Nephron (organoid): ENCODE measurements at regions not wholly inside any gene's neighbourhood (a gene's known extent, or its start where the extent isn't known, plus 50 kb on each side); places are given as distances from the start of the nearest gene placed in this dataset.

Experiments
- H3K27ac Mint-ChIP-seq, 3 experiments: 2 replicates each; pipeline ENCODE4 v1.8.0; 2020; ENCODE audit warnings: mixed read lengths in 3 of 3, mild to moderate bottlenecking in 2 of 3, moderate library complexity in 1 of 3
- H3K27me3 Mint-ChIP-seq: 2 replicates; pipeline ENCODE4 v1.8.0; 2021; ENCODE audit warnings: low read depth, mild to moderate bottlenecking, moderate library complexity, mixed read lengths
- H3K36me3 Mint-ChIP-seq: 2 replicates; pipeline ENCODE4 v1.8.0; 2020; ENCODE audit warnings: low read depth, mixed read lengths
- H3K4me1 Mint-ChIP-seq: 2 replicates; pipeline ENCODE4 v1.8.0; 2020; ENCODE audit warnings: mixed read lengths
- H3K4me3 Mint-ChIP-seq, 3 experiments: 2 replicates each; pipeline ENCODE4 v1.8.0; 2020; ENCODE audit warnings: mild to moderate bottlenecking in 3 of 3, mixed read lengths in 3 of 3, moderate library complexity in 2 of 3
- H3K9me3 Mint-ChIP-seq: 2 replicates; pipeline ENCODE4 v1.8.0; 2020; ENCODE audit warnings: mixed read lengths
- CTCF ChIP-seq, 3 experiments: fragments of 200-600 bp; sonication (generic); IDR thresholded peaks; one replicate each; pipeline ENCODE4 v1.5.0; 2021; ENCODE audit warnings: antibody characterized with exemption in 3 of 3; ENCODE audit not compliant: unreplicated experiment in 3 of 3

- Mint-ChIP-seq H3K4me1 (peaks cover 75% of the 10 kb centered on the region), H3K27ac (peak overlapping the region; percentile 58 to 84 (median 83)), H3K27me3 (peaks cover 4% of the 10 kb centered on the region), H3K4me3 (no peak overlapping the region), H3K9me3 (no peaks in the 10 kb centered on the region), H3K36me3 (no peaks in the 10 kb centered on the region)
- no peak for TF ChIP-seq CTCF (IDR thresholded peaks at IDR 0.05; ENCODE audit: unreplicated experiment in 3 of 3)
These were observed 249.4 kb downstream of the MEIS1 start for GRCh38 chr2:66684289-66684688.

GRCh38 chr2:66686755-66687154 is 251.8 kb downstream of the MEIS1 start:
- H3K4me3 Mint-ChIP-seq = no peak overlapping the region
- no peaks in the 10 kb centered on the region for H3K9me3 Mint-ChIP-seq
- H3K4me1 Mint-ChIP-seq = peaks cover 66% of the 10 kb centered on the region
- no peak for TF ChIP-seq CTCF (IDR thresholded peaks at IDR 0.05; ENCODE audit: unreplicated experiment in 3 of 3)
- peak overlapping the region; percentile 70 to 99 (median 84) for H3K27ac Mint-ChIP-seq
- H3K36me3 Mint-ChIP-seq = no peaks in the 10 kb centered on the region
- H3K27me3 Mint-ChIP-seq = peaks cover 9% of the 10 kb centered on the region

GRCh38 chr2:66688951-66689350 is 254.0 kb downstream of the MEIS1 start:
- H3K36me3 Mint-ChIP-seq = no peaks in the 10 kb centered on the region
- peaks cover 9% of the 10 kb centered on the region for H3K27me3 Mint-ChIP-seq
- TF ChIP-seq CTCF (IDR thresholded peaks at IDR 0.05; ENCODE audit: unreplicated experiment in 3 of 3) = no peak
- peak overlapping the region; percentile 84 to 99 (median 99) for H3K27ac Mint-ChIP-seq
- peak overlapping the region; percentile 18 to 69 (median 49) for H3K4me3 Mint-ChIP-seq
- H3K4me1 Mint-ChIP-seq = peaks cover 47% of the 10 kb centered on the region
- no peaks in the 10 kb centered on the region for H3K9me3 Mint-ChIP-seq

- no peaks in the 10 kb centered on the region for H3K36me3 Mint-ChIP-seq
- H3K4me3 Mint-ChIP-seq = peak overlapping the region; percentile 18 to 69 (median 49)
- H3K4me1 Mint-ChIP-seq = peaks cover 47% of the 10 kb centered on the region
- peaks cover 9% of the 10 kb centered on the region for H3K27me3 Mint-ChIP-seq
- H3K27ac Mint-ChIP-seq = peak overlapping the region; percentile 84 to 99 (median 99)
- no peaks in the 10 kb centered on the region for H3K9me3 Mint-ChIP-seq
- TF ChIP-seq CTCF (IDR thresholded peaks at IDR 0.05; ENCODE audit: unreplicated experiment in 3 of 3) = no peak
These were observed 254.6 kb downstream of the MEIS1 start for GRCh38 chr2:66689456-66690051.

- no peaks in the 10 kb centered on the region for H3K9me3 Mint-ChIP-seq
- peaks cover under 1% of the 10 kb centered on the region for H3K36me3 Mint-ChIP-seq
- peak overlapping the region; percentile 82 to 95 (median 88) for H3K4me3 Mint-ChIP-seq
- peak overlapping the region; percentile 84 to 99 (median 99) for H3K27ac Mint-ChIP-seq
- H3K27me3 Mint-ChIP-seq = peaks cover 9% of the 10 kb centered on the region
- TF ChIP-seq CTCF (IDR thresholded peaks at IDR 0.05; ENCODE audit: unreplicated experiment in 3 of 3) = no peak
- peaks cover 52% of the 10 kb centered on the region for H3K4me1 Mint-ChIP-seq
These were observed 256.4 kb downstream of the MEIS1 start for GRCh38 chr2:66691031-66691965.
